ENCODE measurements at regions not wholly inside any gene's neighbourhood (a gene's known extent, or its start where the extent isn't known, plus 50 kb on each side); places are given as distances from the start of the nearest gene placed in this dataset.

- no peaks in the 10 kb centered on the region for H3K36me3 Mint-ChIP-seq (ENCODE audit: low read depth)
Observed at GRCh38 chr2:237193436-237193835, 107.7 kb downstream of the COPS8 start.

GRCh38 chr2:237194081-237194480, 108.4 kb downstream of the COPS8 start:
- intact Hi-C loops (cut with micrococcal nuclease) = no loop called here
- DNase-seq (ENCODE audit: low spot score) = no peak
- Mint-ChIP-seq H3K36me3 (ENCODE audit: low read depth) (no peaks in the 10 kb centered on the region), H3K9me3 (no peaks in the 10 kb centered on the region), H3K27me3 (ENCODE audit: insufficient read depth) (peaks cover 6% of the 10 kb centered on the region), H3K27ac (no peak overlapping the region), H3K4me3 (no peak overlapping the region), H3K4me1 (ENCODE audit: low read depth) (no peaks in the 10 kb centered on the region)

More at GRCh38 chr2:237193436-237193835, 107.7 kb downstream of the COPS8 start:
- no peak overlapping the region for H3K27ac Mint-ChIP-seq
- H3K4me1 Mint-ChIP-seq (ENCODE audit: low read depth) = no peaks in the 10 kb centered on the region
- no peak overlapping the region for H3K4me3 Mint-ChIP-seq
- no peaks in the 10 kb centered on the region for H3K9me3 Mint-ChIP-seq
- intact Hi-C loops (cut with micrococcal nuclease) = no loop called here
- DNase-seq (ENCODE audit: low spot score) = no peak
- peaks cover 6% of the 10 kb centered on the region for H3K27me3 Mint-ChIP-seq (ENCODE audit: insufficient read depth)

GRCh38 chr2:237194906-237195305, 109.2 kb downstream of the COPS8 start:
- Mint-ChIP-seq H3K36me3 (ENCODE audit: low read depth) (no peaks in the 10 kb centered on the region), H3K27me3 (ENCODE audit: insufficient read depth) (peaks cover 8% of the 10 kb centered on the region), H3K4me3 (no peak overlapping the region), H3K4me1 (ENCODE audit: low read depth) (no peaks in the 10 kb centered on the region), H3K27ac (no peak overlapping the region), H3K9me3 (no peaks in the 10 kb centered on the region)
- intact Hi-C loops (cut with micrococcal nuclease) = no loop called here
- no peak for DNase-seq (ENCODE audit: low spot score)

- H3K9me3 Mint-ChIP-seq = no peaks in the 10 kb centered on the region
- intact Hi-C loops (cut with micrococcal nuclease) = no loop called here
- peaks cover 8% of the 10 kb centered on the region for H3K27me3 Mint-ChIP-seq (ENCODE audit: insufficient read depth)
- no peak for DNase-seq (ENCODE audit: low spot score)
- H3K27ac Mint-ChIP-seq = no peak overlapping the region
- no peak overlapping the region for H3K4me3 Mint-ChIP-seq
- no peaks in the 10 kb centered on the region for H3K36me3 Mint-ChIP-seq (ENCODE audit: low read depth)
- H3K4me1 Mint-ChIP-seq (ENCODE audit: low read depth) = no peaks in the 10 kb centered on the region
Observed at GRCh38 chr2:237195396-237196120, 109.9 kb downstream of the COPS8 start.

GRCh38 chr2:237196409-237196808, 110.7 kb downstream of the COPS8 start:
- Mint-ChIP-seq H3K27ac (no peak overlapping the region), H3K36me3 (ENCODE audit: low read depth) (no peaks in the 10 kb centered on the region), H3K4me1 (ENCODE audit: low read depth) (no peaks in the 10 kb centered on the region), H3K27me3 (ENCODE audit: insufficient read depth) (peaks cover 5% of the 10 kb centered on the region), H3K4me3 (no peak overlapping the region), H3K9me3 (no peaks in the 10 kb centered on the region)
- intact Hi-C loops (cut with micrococcal nuclease) = no loop called here
- DNase-seq (ENCODE audit: low spot score) = no peak

GRCh38 chr2:237196866-237197618, 111.4 kb downstream of the COPS8 start:
- intact Hi-C loops (cut with micrococcal nuclease) = no loop called here
- no peak for DNase-seq (ENCODE audit: low spot score)
- no peaks in the 10 kb centered on the region for H3K4me1 Mint-ChIP-seq (ENCODE audit: low read depth)
- H3K27ac Mint-ChIP-seq = no peak overlapping the region
- H3K27me3 Mint-ChIP-seq (ENCODE audit: insufficient read depth) = peaks cover 5% of the 10 kb centered on the region
- no peaks in the 10 kb centered on the region for H3K36me3 Mint-ChIP-seq (ENCODE audit: low read depth)
- H3K4me3 Mint-ChIP-seq = no peak overlapping the region
- H3K9me3 Mint-ChIP-seq = no peaks in the 10 kb centered on the region

- DNase-seq (ENCODE audit: low spot score) = no peak
- H3K36me3 Mint-ChIP-seq (ENCODE audit: low read depth) = no peaks in the 10 kb centered on the region
- peaks cover 5% of the 10 kb centered on the region for H3K27me3 Mint-ChIP-seq (ENCODE audit: insufficient read depth)
- no peaks in the 10 kb centered on the region for H3K4me1 Mint-ChIP-seq (ENCODE audit: low read depth)
- H3K9me3 Mint-ChIP-seq = no peaks in the 10 kb centered on the region
- no peak overlapping the region for H3K27ac Mint-ChIP-seq
- intact Hi-C loops (cut with micrococcal nuclease) = no loop called here
- no peak overlapping the region for H3K4me3 Mint-ChIP-seq
Observed at GRCh38 chr2:237198164-237198855, 112.6 kb downstream of the COPS8 start.

- intact Hi-C loops (cut with micrococcal nuclease) = no loop called here
- H3K36me3 Mint-ChIP-seq (ENCODE audit: low read depth) = no peaks in the 10 kb centered on the region
- H3K4me1 Mint-ChIP-seq (ENCODE audit: low read depth) = no peaks in the 10 kb centered on the region
- no peaks in the 10 kb centered on the region for H3K9me3 Mint-ChIP-seq
- H3K27me3 Mint-ChIP-seq (ENCODE audit: insufficient read depth) = peaks cover 5% of the 10 kb centered on the region
- no peak overlapping the region for H3K4me3 Mint-ChIP-seq
- DNase-seq (ENCODE audit: low spot score) = no peak
- no peak overlapping the region for H3K27ac Mint-ChIP-seq
Observed at GRCh38 chr2:237199082-237199481, 113.4 kb downstream of the COPS8 start.

- Mint-ChIP-seq H3K36me3 (ENCODE audit: low read depth) (no peaks in the 10 kb centered on the region), H3K4me1 (ENCODE audit: low read depth) (no peaks in the 10 kb centered on the region), H3K9me3 (no peaks in the 10 kb centered on the region), H3K27me3 (ENCODE audit: insufficient read depth) (peaks cover 5% of the 10 kb centered on the region), H3K4me3 (no peak overlapping the region), H3K27ac (no peak overlapping the region)
- intact Hi-C loops (cut with micrococcal nuclease) = no loop called here
- DNase-seq (ENCODE audit: low spot score) = no peak
Observed at GRCh38 chr2:237199577-237199976, 113.9 kb downstream of the COPS8 start.

GRCh38 chr2:237200462-237200861, 114.8 kb downstream of the COPS8 start:
- intact Hi-C loops (cut with micrococcal nuclease) = no loop called here
- Mint-ChIP-seq H3K36me3 (ENCODE audit: low read depth) (no peaks in the 10 kb centered on the region), H3K27me3 (ENCODE audit: insufficient read depth) (peaks cover 5% of the 10 kb centered on the region), H3K9me3 (no peaks in the 10 kb centered on the region), H3K4me3 (no peak overlapping the region), H3K4me1 (ENCODE audit: low read depth) (no peaks in the 10 kb centered on the region), H3K27ac (no peak overlapping the region)
- DNase-seq (ENCODE audit: low spot score) = no peak

GRCh38 chr2:237201461-237202287, 116.0 kb downstream of the COPS8 start:
- intact Hi-C loops (cut with micrococcal nuclease) = no loop called here
- H3K36me3 Mint-ChIP-seq (ENCODE audit: low read depth) = no peaks in the 10 kb centered on the region
- no peaks in the 10 kb centered on the region for H3K4me1 Mint-ChIP-seq (ENCODE audit: low read depth)

GRCh38 chr2:237202288-237203030, 116.8 kb downstream of the COPS8 start:
- H3K4me1 Mint-ChIP-seq (ENCODE audit: low read depth) = no peaks in the 10 kb centered on the region
- H3K27ac Mint-ChIP-seq = no peak overlapping the region
- intact Hi-C loops (cut with micrococcal nuclease) = no loop called here
- no peaks in the 10 kb centered on the region for H3K36me3 Mint-ChIP-seq (ENCODE audit: low read depth)
- no peak overlapping the region for H3K4me3 Mint-ChIP-seq
- no peak for DNase-seq (ENCODE audit: low spot score)
- H3K27me3 Mint-ChIP-seq (ENCODE audit: insufficient read depth) = peaks cover 2% of the 10 kb centered on the region
- H3K9me3 Mint-ChIP-seq = no peaks in the 10 kb centered on the region

More at GRCh38 chr2:237201461-237202287, 116.0 kb downstream of the COPS8 start:
- Mint-ChIP-seq H3K27ac (no peak overlapping the region), H3K27me3 (ENCODE audit: insufficient read depth) (peaks cover 5% of the 10 kb centered on the region), H3K4me3 (no peak overlapping the region), H3K9me3 (no peaks in the 10 kb centered on the region)
- no peak for DNase-seq (ENCODE audit: low spot score)

Data from activated T-helper 1 cell treated with anti-CD3 and anti-CD28 coated beads, Interleukin-12 subunit alpha, Interleukin-12 subunit beta, Interleukin-2, Interleukin-4 antibody, amounts not matched to agents 30 ng/mL and 10 ng/mL and 1 ng/mL, durations not matched to agents 14 hours and 24 hours and 36 hours (primary cell).